ENCODE measurements at regions not wholly inside any gene's neighbourhood (a gene's known extent, or its start where the extent isn't known, plus 50 kb on each side); places are given as distances from the start of the nearest gene placed in this dataset.
"Not testable (repeated sequence)": the region's sequence is repeated elsewhere in the genome, so short reads cannot be mapped to it uniquely, and the experiment has no call there.

DNA sequence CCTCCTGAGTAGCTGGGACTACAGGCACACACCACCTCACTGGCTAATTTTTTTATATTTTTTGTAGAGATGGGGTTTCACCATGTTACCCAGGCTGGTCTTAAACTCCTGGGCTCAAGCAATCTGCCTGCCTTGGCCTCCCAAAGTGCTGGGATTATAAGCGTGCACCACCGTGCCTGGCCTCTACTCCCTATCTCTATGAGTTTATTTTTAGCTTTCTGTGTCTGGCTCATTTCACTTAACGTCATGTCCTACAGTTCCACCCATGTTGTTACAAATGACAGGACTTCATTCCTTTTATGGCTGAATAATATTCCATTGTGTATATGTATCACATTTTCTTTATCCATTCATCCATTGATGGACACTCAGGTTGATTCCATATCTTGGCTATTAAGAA is 164.2 kb upstream of the ZNF648 start:
- not testable (repeated sequence) for DNase-seq

DNA sequence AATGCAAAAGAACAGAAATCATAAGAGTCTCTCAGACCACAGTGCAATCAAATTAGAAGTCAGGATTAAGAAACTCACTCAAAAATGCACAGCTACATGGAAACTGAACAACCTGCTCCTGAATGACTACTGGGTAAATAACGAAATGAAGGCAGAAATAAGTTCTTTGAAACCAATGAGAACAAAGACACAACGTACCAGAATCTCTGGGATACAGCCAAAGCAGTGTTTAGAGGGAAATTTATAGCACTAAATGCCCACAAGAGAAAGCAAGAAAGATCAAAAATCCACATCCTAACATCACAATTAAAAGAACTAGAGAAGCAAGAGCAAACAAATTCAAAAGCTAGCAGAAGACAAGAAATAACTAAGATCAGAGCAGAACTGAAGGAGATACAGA is 160.5 kb upstream of the ZNF648 start:
- not testable (repeated sequence) for DNase-seq

DNA sequence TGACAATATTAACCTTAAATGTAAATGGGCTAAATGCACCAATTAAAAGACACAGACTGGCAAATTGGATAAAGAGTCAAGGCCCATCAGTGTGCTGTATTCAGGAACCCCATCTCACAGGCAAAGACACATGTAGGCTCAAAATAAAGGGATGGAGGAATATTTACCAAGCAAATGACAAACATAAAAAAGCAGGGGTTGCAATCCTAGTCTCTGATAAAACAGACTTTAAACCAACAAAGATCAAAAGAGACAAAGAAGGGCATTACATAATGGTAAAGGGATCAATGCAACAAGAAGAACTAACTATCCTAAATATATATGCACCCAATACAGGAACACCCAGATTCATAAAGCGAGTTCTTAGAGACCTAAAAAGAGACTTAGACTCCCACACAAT is 159.9 kb upstream of the ZNF648 start:
- not testable (repeated sequence) for DNase-seq

DNA sequence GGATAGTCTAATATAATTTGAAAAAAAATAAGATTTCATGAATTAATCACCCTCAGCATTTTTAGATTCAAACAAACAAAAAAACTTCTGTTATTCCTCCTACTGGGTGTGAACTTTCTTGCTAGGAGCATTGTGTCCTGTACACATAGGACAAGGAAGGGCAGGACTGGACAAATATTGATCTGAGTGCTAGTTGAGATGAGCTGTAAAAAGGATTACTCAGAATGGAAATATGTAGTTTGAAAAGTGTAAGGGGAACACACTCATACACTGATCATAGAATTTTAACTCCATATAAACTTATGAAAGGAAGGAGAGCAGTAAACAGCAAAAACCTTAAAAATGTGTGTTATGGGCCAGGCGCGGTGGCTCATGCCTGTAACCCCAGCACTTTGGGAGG is 156.5 kb upstream of the ZNF648 start:
- DNase-seq: no peak

DNA sequence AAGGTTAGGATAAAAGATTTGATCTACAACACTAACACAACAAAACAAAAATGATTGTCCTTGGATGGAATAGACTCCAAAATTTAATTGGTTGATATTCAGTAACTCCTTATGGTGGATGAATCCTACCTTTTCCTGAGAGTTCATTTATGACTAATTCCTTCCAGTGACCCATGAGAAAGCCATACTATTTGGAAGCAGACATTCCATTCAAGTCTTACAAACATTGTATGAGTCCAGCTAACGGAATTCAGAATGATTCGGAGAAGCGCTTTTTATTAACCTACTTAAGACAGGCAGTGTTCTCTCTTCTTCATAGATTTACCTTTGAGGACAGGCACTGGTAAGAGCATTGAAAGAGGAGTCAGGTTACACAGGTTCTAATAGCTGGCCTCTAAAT is 155.6 kb upstream of the ZNF648 start:
- no peak for DNase-seq

DNA sequence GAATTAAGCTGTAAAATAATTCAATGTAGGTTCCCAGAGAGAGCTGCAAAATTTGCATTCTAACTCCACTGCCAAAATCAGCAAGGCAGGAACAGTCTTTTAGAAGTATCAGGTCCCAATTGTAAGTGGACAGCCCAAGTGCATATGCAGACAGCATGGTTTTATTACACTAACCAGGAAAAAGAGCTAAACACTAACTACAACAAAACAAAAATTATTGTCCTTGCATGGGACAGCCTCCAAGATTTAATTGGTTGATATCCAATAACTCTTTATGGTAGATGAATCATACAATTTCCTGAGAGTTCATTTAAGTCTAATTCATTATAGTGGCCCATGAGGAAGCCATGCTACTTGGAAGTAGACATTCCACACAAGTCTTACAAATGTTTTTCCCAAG is 154.3 kb upstream of the ZNF648 start:
- DNase-seq: no peak

- no peak for DNase-seq
Observed at GRCh38 chr1:182213163-182213562, 151.7 kb upstream of the ZNF648 start.

DNA sequence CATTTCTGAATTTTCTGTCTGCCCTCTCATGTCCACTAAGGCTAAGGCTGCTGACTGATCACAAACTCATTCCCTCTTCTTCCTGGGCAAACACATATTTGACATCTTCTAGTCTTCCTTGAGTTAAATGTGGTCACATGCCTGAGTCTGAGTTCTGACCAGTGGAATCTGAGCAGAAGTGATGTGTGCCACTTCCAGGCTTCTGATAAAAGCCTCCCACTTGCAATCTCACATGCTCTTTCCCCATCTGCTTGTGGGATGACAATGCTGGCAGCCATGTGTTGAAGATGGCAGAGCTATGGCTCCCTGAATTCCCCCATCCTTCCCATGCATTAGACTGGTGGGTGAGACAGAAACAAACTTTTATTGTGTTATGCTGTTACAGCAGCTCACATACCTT is 149.9 kb upstream of the ZNF648 start:
- DNase-seq: no peak

DNA sequence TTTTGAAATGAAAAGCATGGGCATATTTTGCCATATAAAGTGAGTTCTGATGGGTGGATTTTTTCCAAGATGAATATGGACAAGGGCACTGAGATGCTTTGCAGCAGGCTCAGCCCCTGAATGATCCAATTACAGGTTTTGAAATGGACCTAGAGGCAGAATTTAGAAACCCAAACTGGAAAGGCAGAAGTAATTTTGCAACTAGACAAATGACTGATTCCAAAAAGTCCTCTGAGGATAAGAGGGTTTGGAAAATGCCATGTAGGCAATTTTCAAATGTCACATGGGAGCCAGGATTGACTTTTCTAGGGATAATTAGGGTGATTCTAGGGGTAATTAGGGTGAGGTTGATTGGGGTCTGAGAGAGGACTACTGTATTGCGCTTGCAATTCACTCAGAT is 148.9 kb upstream of the ZNF648 start:
- no peak for DNase-seq

DNA sequence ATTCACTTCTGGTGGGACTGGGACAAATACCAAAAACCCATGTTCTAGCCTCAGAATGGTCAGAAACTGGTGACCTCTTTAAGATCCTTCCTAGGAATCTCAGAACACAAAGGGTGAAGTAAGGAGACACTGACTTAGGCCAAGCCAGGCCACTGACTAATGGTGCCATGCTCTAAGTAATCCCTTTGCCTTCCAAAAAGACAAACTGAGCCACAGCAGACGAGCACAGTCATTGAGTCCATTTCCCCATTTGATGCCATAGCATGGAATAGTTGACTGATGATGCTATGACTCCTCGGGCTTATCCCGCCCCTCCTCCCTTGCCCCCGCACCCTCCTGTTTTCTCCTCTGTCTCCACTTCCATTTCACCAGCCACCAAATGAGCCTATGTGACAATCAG is 145.8 kb upstream of the ZNF648 start:
- no peak for DNase-seq

DNA sequence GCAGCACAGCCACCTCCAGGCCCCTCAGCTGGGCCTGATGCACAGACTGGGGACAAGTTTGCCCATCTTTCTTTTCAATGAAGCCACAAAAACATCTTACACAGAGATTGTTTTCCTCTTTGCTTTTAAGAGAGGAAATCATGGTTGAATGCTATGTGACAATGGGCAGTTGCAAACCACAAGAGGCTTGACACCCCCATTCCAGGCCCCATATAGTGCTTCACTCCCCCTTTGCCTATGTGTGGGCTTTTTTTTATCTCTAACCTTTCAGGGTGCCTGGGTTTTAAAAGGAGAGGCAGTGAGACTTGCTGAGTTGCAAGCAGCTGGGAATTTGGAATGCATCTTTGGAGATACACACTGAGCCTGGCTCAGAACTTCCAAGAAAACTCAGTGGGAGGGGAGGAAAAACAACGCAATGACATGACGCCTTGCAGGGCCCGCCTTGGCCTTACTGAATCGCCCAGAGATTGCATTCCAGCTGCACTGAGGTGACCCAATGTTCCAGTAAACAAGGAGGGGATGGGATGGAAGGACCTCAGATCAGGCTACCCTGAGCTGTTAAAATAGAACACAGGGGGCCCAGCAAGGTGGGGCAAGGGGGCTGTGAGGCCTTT is 145.2 kb upstream of the ZNF648 start:
- no peak for DNase-seq

- no peak for DNase-seq
Observed at GRCh38 chr1:182205351-182206022, 144.0 kb upstream of the ZNF648 start.

- DNase-seq: no peak
Observed at GRCh38 chr1:182203191-182203875, 141.8 kb upstream of the ZNF648 start.

DNA sequence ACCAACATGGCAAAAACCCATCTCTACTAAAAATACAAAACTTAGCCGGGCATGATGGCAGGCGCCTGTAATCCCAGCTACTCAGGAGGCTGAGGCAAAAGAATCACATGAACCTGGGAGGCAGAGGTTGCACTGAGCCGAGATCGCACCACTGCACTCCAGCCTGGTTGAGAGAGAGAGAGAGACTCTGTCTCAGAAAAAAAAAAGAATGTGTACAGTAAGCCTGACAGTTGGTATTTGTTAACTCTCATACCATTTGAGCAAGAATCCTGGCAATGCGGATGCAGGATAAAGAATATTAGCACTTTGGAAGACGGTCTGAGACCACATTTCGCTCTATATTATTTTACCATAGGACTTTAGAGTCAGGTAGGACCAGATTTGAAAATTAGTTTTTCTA is 140.0 kb upstream of the ZNF648 start:
- DNase-seq: not testable (repeated sequence)

GRCh38 chr1:182200025-182200812 is 138.7 kb upstream of the ZNF648 start:
- DNase-seq: no peak

DNA sequence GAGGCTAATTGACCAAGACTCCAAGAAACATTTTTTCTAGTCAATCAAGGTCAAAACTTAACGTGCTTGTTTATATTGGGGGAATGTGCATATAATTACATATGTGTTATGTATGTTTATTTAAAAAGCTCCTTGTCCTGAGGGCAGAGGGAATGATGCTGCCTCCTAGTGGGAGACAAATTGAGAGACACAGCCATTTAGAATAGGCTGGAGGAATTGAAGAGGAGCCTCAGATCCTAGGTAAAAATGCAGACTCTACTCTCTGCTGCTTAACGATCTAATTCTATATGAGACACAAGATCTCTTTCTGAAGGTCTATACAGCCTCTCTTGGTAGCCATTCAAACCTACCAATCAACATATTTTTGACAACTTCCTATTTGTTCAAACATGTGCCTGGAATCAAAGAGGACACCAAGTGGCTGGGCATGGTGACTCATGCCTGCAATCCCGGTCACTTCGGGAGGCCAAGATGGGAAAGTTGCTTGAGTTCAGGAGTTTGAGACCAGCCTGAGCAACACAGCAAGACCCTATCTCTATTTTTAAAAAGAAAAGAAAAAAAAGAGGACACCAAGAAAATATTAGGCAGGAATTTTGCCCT is 136.6 kb upstream of the ZNF648 start:
- no peak for DNase-seq

DNA sequence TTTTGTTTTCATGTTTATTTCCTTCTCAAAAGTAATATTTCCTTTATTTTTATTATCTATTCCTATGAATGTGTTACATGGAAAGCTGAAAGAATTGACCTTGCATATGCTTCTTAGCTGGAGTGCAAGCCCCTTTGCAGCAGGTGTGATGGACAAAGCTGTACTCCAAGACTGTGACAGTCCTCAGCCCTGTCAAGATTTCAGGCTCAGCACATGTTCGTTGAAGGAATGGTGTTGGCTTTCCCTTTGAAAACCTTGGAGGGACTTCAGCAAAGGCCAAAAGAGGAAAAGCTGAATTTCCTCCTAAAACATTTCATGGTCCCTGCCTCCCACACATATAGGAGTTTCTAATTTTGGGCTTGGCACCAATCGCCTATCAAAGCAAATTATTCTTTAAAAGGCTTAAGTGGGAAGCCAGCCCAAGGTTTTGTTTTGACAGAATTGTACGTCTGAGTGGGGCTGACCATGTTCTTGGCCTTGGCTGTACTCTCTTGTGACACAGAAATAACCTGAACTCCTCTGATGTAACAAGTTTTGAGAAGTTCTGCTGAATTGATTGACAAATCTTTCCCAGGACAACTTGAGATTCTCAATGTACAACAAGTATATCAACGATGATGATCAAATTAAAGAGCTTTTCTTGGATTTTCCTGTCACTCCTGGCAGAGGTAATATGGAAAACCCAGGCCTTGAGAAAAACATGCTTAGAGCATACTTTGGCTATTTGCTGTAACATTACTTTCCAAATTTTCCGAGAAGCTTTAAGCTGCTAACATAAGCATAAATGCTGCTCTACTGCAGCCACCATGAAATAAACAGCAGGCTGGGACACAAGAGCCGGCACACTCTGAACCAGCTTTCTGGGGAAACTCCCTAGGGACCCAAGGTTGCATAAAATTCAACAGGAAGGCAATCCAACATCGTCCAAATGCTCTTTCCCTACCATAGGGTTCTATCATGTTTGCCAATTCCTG is 135.7 kb upstream of the ZNF648 start:
- no peak for DNase-seq

DNA sequence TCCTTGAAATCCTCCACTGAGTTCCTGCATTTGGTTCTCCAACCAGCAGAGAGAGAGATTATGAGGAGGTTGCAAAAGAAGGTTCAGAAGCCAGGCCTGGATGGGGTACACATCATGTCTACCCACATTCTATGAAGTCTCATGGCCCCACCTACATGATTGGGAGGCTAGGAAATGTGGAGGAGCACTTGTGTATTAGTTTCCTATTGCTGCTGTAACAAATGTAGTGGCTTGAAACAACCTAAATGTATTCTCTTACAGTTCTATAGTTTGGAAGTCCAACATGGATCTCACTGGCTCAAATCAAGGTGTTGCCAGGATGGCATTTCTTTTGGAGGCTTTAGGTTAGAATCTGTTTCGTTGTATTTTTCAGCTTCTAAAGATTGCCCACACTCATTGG is 134.2 kb upstream of the ZNF648 start:
- DNase-seq: no peak

GRCh38 chr1:182193908-182194550 is 132.5 kb upstream of the ZNF648 start:
- no peak for DNase-seq

DNA sequence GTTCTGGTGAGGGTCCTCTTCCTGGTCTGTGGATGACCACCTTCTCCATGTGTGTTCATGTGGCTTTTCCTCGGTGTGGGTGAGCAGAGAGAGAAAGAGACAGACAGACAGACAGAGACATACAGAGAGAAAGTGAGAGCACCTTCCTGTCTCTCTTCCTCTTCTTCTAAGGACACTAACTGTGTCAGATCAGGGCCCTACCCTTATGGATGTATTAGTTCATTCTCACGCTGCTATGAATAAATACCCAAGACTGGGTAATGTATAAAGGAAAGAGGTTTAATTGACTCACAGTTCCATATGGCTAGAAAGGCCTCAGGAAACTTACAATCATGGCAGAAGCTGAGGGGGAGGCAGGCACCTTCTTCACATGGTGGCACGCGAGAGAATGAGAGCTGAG is 131.5 kb upstream of the ZNF648 start:
- DNase-seq: no peak

- DNase-seq: no peak
Observed at GRCh38 chr1:182192215-182192614, 130.7 kb upstream of the ZNF648 start.

Data from effector CD4-positive, alpha-beta T cell (primary cell).